WTC11 (cell line): ENCODE measurements at regions not wholly inside any gene's neighbourhood (a gene's known extent, or its start where the extent isn't known, plus 50 kb on each side); places are given as distances from the start of the nearest gene placed in this dataset.

ENCODE experiments used
- ATAC-seq: fragments of 200-7000 bp; cut with Tn5 transposase; 2 replicates; pipeline ENCODE4 v1.10.0; 2021; ENCODE audit warnings: mild to moderate bottlenecking, moderate library complexity
- CTCF ChIA-PET: fragments of 300-600 bp; sonication (Branson Sonifier 250); formaldehyde crosslinking; loops from one replicate; lab custom pipeline; 2021; ENCODE audit warnings: antibody characterized with exemption; lab: Charles Lee
- POLR2A ChIA-PET: fragments of 350-600 bp; sonication (Branson Sonifier 250); formaldehyde crosslinking; loops from one replicate; lab custom pipeline; 2021; ENCODE audit warnings: antibody characterized with exemption; lab: Charles Lee
- DNase-seq: peaks from one replicate; pipeline ENCODE4 v3.0.0; 2021; ENCODE audit warnings: low spot score
- H3K27ac Mint-ChIP-seq: 2 replicates; pipeline ENCODE4 v1.8.0; 2021; ENCODE audit warnings: mixed read lengths
- H3K27me3 Mint-ChIP-seq: 2 replicates; pipeline ENCODE4 v1.8.0; 2021; ENCODE audit warnings: low read depth, mild to moderate bottlenecking, moderate library complexity, mixed read lengths
- H3K36me3 Mint-ChIP-seq: 2 replicates; pipeline ENCODE4 v1.8.0; 2021; ENCODE audit warnings: mixed read lengths
- H3K4me1 Mint-ChIP-seq: 2 replicates; pipeline ENCODE4 v1.8.0; 2022; ENCODE audit warnings: mixed read lengths
- H3K4me3 Mint-ChIP-seq: 2 replicates; pipeline ENCODE4 v1.8.0; 2021; ENCODE audit warnings: mild to moderate bottlenecking, moderate library complexity, mixed read lengths
- H3K9me3 Mint-ChIP-seq: 2 replicates; pipeline ENCODE4 v1.8.0; 2021; ENCODE audit warnings: mixed read lengths
- ATF2 ChIP-seq: sonication (generic); formaldehyde crosslinking; IDR thresholded peaks from 2 replicates; pipeline ENCODE4 v1.8.1; 2022; ENCODE audit warnings: low read depth, missing genetic modification reagents, borderline replicate concordance
- CBFB ChIP-seq: sonication (generic); formaldehyde crosslinking; IDR thresholded peaks from 2 replicates; pipeline ENCODE4 v1.8.1; 2022; ENCODE audit warnings: mild to moderate bottlenecking, low read depth, missing genetic modification reagents
- CDX4 ChIP-seq: fragments of 250-450 bp; sonication (Bioruptor Pico); IDR thresholded peaks from 2 replicates; pipeline ENCODE4 v1.9.0; 2021; ENCODE audit warnings: moderate library complexity, mild to moderate bottlenecking, inconsistent platforms, borderline replicate concordance
- ELF4 ChIP-seq: sonication (generic); formaldehyde crosslinking; IDR thresholded peaks from 2 replicates; pipeline ENCODE4 v1.8.1; 2022; ENCODE audit warnings: low read depth, mild to moderate bottlenecking, moderate library complexity, missing genetic modification reagents
- FOXK1 ChIP-seq: sonication (generic); formaldehyde crosslinking; IDR thresholded peaks from 2 replicates; pipeline ENCODE4 v1.8.0; 2022; ENCODE audit warnings: mild to moderate bottlenecking, moderate library complexity, missing genetic modification reagents
- JAZF1 ChIP-seq: fragments of 250-450 bp; sonication (Bioruptor Pico); IDR thresholded peaks from 2 replicates; pipeline ENCODE4 v1.9.0; 2021; ENCODE audit warnings: moderate library complexity, mild to moderate bottlenecking, inconsistent platforms
- NFE2L1 ChIP-seq: sonication (generic); formaldehyde crosslinking; IDR thresholded peaks from 2 replicates; pipeline ENCODE4 v1.8.1; 2023; ENCODE audit warnings: missing genetic modification reagents
- OVOL2 ChIP-seq: fragments of 250-450 bp; sonication (Bioruptor Pico); IDR thresholded peaks from 2 replicates; pipeline ENCODE4 v1.9.0; 2021; ENCODE audit warnings: mild to moderate bottlenecking, borderline replicate concordance
- STAT6 ChIP-seq: sonication (generic); formaldehyde crosslinking; conservative IDR thresholded peaks from 2 replicates; pipeline ENCODE4 v1.8.1; 2023; ENCODE audit warnings: mild to moderate bottlenecking, low read depth, missing genetic modification reagents, moderate library complexity
- TCF7 ChIP-seq: sonication (generic); formaldehyde crosslinking; IDR thresholded peaks from 2 replicates; pipeline ENCODE4 v1.8.0; 2022; ENCODE audit warnings: mild to moderate bottlenecking, low read depth, missing genetic modification reagents, moderate library complexity
- USF2 ChIP-seq: sonication (generic); formaldehyde crosslinking; IDR thresholded peaks from 2 replicates; pipeline ENCODE4 v1.8.1; 2023; ENCODE audit warnings: mild to moderate bottlenecking, missing genetic modification reagents, moderate library complexity
- ZBTB21 ChIP-seq: sonication (generic); formaldehyde crosslinking; IDR thresholded peaks from 2 replicates; pipeline ENCODE4 v1.8.1; 2023; ENCODE audit warnings: mild to moderate bottlenecking, missing genetic modification reagents, borderline replicate concordance
- ZNF263 ChIP-seq: sonication (generic); formaldehyde crosslinking; IDR thresholded peaks from 2 replicates; pipeline ENCODE4 v1.8.1; 2022; ENCODE audit warnings: low read depth, mild to moderate bottlenecking, moderate library complexity, missing genetic modification reagents
- ZNF317 ChIP-seq: sonication (generic); formaldehyde crosslinking; IDR thresholded peaks from 2 replicates; pipeline ENCODE4 v1.8.1; 2023; ENCODE audit warnings: low read depth, mild to moderate bottlenecking, moderate library complexity, missing genetic modification reagents, borderline replicate concordance
- ZNF423 ChIP-seq: fragments of 250-450 bp; sonication (Bioruptor Pico); IDR thresholded peaks from 2 replicates; pipeline ENCODE4 v2.1.2; 2022; ENCODE audit warnings: mild to moderate bottlenecking, moderate library complexity
- ZSCAN18 ChIP-seq: fragments of 250-450 bp; sonication (Bioruptor Pico); IDR thresholded peaks from 2 replicates; pipeline ENCODE4 v2.1.2; 2022; ENCODE audit warnings: mild to moderate bottlenecking, moderate library complexity
- TF ChIP-seq, protein P1 (sequence below): fragments of 200-600 bp; IDR thresholded peaks from 2 replicates; pipeline ENCODE4 v1.8.0; 2022; ENCODE audit warnings: antibody characterized with exemption
- TF ChIP-seq, protein P2 (sequence below): sonication (generic); formaldehyde crosslinking; IDR thresholded peaks from 2 replicates; pipeline ENCODE4 v1.8.1; 2023; ENCODE audit warnings: mild to moderate bottlenecking, missing genetic modification reagents, borderline replicate concordance
- TF ChIP-seq, protein P3 (sequence below): sonication (generic); formaldehyde crosslinking; IDR thresholded peaks from 2 replicates; pipeline ENCODE4 v1.8.0; 2022; ENCODE audit warnings: mild to moderate bottlenecking, missing genetic modification reagents
- TF ChIP-seq, protein P4 (sequence below): sonication (generic); formaldehyde crosslinking; IDR thresholded peaks from 2 replicates; pipeline ENCODE4 v1.8.1; 2023; ENCODE audit warnings: mild to moderate bottlenecking, missing genetic modification reagents, moderate library complexity

DNA sequence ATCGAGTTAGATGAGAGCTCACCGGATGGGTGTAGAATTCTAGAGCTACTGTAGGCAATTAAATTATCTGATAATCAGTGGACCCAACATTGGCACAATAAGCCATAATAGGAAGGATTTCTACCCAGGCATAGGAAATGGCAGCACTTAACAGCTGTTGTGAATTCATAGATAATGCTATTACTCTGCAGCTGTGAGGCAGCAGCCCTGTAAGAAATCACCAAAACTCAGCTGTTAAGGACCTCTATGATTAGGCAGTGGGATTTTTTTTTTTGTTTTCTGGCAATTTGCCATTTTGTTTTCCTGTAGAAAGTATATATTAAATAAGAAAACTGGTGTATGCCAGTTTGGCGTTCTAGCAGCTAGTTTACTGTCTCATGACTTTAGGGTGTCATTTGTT, 609.1 kb upstream of the SLC35B3 start:
- ATAC-seq, result no peak
- H3K27ac Mint-ChIP-seq, result no peak overlapping the region
- TF ChIP-seq STAT6 (CRISPR knock-in tag), result no peak
- TF ChIP-seq TCF7, result no peak
- TF ChIP-seq FOXK1 (CRISPR knock-in tag), result no peak
- TF ChIP-seq ZNF263 (CRISPR knock-in tag), result no peak
- TF ChIP-seq NFE2L1 (CRISPR knock-in tag), result no peak
- no peak for TF ChIP-seq ZNF423 (CRISPR knock-in tag)
- TF ChIP-seq JAZF1 (CRISPR knock-in tag), result no peak
- TF ChIP-seq, protein P1, sequence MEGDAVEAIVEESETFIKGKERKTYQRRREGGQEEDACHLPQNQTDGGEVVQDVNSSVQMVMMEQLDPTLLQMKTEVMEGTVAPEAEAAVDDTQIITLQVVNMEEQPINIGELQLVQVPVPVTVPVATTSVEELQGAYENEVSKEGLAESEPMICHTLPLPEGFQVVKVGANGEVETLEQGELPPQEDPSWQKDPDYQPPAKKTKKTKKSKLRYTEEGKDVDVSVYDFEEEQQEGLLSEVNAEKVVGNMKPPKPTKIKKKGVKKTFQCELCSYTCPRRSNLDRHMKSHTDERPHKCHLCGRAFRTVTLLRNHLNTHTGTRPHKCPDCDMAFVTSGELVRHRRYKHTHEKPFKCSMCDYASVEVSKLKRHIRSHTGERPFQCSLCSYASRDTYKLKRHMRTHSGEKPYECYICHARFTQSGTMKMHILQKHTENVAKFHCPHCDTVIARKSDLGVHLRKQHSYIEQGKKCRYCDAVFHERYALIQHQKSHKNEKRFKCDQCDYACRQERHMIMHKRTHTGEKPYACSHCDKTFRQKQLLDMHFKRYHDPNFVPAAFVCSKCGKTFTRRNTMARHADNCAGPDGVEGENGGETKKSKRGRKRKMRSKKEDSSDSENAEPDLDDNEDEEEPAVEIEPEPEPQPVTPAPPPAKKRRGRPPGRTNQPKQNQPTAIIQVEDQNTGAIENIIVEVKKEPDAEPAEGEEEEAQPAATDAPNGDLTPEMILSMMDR, result no peak
- TF ChIP-seq OVOL2 (CRISPR knock-in tag), result no peak
- no peak for TF ChIP-seq ELF4
- no peak for TF ChIP-seq CBFB (CRISPR knock-in tag)
- TF ChIP-seq ZBTB21 (CRISPR knock-in tag), result no peak
- TF ChIP-seq ATF2, result no peak
- H3K36me3 Mint-ChIP-seq, result peaks cover 8% of the 10 kb centered on the region; the same call in 1 of the 2 replicates
- no peaks in the 10 kb centered on the region for H3K27me3 Mint-ChIP-seq
- ChIA-PET POLR2A (no interaction called here), CTCF (interaction anchor here (0.7 to 1.0 kb wide), 2 partner anchors 12 to 74 kb away, joined by 3 read pairs; no protein-coding TSS in a partner anchor)
- H3K4me1 Mint-ChIP-seq, result no peaks in the 10 kb centered on the region
- no peak overlapping the region for H3K4me3 Mint-ChIP-seq
- DNase-seq, result no peak
- H3K9me3 Mint-ChIP-seq, result peaks cover 29% of the 10 kb centered on the region

DNA sequence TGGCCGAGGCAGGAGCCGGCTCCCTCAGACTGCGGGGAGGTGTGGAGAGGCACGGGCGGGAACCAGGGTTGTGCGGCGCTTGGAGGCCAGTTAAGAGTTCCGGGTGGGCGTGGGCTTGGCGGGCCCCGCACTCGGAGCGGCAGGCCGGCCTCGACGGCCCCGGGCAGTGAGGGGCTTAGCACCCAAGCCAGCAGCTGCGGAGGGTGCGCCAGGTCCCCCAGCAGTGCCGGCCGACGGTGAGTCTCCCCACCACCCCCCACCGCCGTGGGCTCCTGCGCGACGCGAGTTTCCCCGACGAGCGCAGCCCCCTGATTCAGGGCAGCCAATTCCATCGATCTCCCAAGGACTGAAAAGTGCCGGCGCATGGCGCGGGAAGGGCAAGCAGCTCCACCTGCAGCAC, 605.4 kb upstream of the SLC35B3 start:
- H3K9me3 Mint-ChIP-seq, result peaks cover 34% of the 10 kb centered on the region
- H3K4me1 Mint-ChIP-seq, result peaks cover 6% of the 10 kb centered on the region
- H3K27me3 Mint-ChIP-seq, result no peaks in the 10 kb centered on the region
- no peak overlapping the region for H3K27ac Mint-ChIP-seq
- POLR2A ChIA-PET, result no interaction called here
- CTCF ChIA-PET, result interaction anchor here (1.4 kb wide), 1 partner anchor 58 kb away, joined by 3 read pairs; no protein-coding TSS in a partner anchor
- no peak for DNase-seq
- H3K36me3 Mint-ChIP-seq, result peaks cover 8% of the 10 kb centered on the region; the same call in 1 of the 2 replicates
- no peak for ATAC-seq
- H3K4me3 Mint-ChIP-seq, result no peak overlapping the region
- TF ChIP-seq ZSCAN18, result no peak
- TF ChIP-seq ZNF317 (CRISPR knock-in tag), result no peak
- TF ChIP-seq, protein P2, sequence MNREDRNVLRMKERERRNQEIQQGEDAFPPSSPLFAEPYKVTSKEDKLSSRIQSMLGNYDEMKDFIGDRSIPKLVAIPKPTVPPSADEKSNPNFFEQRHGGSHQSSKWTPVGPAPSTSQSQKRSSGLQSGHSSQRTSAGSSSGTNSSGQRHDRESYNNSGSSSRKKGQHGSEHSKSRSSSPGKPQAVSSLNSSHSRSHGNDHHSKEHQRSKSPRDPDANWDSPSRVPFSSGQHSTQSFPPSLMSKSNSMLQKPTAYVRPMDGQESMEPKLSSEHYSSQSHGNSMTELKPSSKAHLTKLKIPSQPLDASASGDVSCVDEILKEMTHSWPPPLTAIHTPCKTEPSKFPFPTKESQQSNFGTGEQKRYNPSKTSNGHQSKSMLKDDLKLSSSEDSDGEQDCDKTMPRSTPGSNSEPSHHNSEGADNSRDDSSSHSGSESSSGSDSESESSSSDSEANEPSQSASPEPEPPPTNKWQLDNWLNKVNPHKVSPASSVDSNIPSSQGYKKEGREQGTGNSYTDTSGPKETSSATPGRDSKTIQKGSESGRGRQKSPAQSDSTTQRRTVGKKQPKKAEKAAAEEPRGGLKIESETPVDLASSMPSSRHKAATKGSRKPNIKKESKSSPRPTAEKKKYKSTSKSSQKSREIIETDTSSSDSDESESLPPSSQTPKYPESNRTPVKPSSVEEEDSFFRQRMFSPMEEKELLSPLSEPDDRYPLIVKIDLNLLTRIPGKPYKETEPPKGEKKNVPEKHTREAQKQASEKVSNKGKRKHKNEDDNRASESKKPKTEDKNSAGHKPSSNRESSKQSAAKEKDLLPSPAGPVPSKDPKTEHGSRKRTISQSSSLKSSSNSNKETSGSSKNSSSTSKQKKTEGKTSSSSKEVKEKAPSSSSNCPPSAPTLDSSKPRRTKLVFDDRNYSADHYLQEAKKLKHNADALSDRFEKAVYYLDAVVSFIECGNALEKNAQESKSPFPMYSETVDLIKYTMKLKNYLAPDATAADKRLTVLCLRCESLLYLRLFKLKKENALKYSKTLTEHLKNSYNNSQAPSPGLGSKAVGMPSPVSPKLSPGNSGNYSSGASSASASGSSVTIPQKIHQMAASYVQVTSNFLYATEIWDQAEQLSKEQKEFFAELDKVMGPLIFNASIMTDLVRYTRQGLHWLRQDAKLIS, result no peak
- TF ChIP-seq, protein P3, sequence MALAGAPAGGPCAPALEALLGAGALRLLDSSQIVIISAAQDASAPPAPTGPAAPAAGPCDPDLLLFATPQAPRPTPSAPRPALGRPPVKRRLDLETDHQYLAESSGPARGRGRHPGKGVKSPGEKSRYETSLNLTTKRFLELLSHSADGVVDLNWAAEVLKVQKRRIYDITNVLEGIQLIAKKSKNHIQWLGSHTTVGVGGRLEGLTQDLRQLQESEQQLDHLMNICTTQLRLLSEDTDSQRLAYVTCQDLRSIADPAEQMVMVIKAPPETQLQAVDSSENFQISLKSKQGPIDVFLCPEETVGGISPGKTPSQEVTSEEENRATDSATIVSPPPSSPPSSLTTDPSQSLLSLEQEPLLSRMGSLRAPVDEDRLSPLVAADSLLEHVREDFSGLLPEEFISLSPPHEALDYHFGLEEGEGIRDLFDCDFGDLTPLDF (CRISPR knock-in tag), result no peak
- no peak for TF ChIP-seq ZNF423 (CRISPR knock-in tag)
- TF ChIP-seq, protein P4, sequence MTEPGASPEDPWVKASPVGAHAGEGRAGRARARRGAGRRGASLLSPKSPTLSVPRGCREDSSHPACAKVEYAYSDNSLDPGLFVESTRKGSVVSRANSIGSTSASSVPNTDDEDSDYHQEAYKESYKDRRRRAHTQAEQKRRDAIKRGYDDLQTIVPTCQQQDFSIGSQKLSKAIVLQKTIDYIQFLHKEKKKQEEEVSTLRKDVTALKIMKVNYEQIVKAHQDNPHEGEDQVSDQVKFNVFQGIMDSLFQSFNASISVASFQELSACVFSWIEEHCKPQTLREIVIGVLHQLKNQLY (CRISPR knock-in tag), result no peak
- no peak for TF ChIP-seq USF2 (CRISPR knock-in tag)
- no peak for TF ChIP-seq CDX4
- TF ChIP-seq ELF4, result no peak
